GM12892 (cell line): ENCODE measurements at regions not wholly inside any gene's neighbourhood (a gene's known extent, or its start where the extent isn't known, plus 50 kb on each side); places are given as distances from the start of the nearest gene placed in this dataset.

Experiments used
- POLR2A ChIP-seq: IDR thresholded peaks from 2 replicates; pipeline ENCODE4 v1.6.1; 2011; ENCODE audit warnings: low read depth, low read length, control low read depth
- POLR2AphosphoS5 ChIP-seq: IDR thresholded peaks from 2 replicates; pipeline ENCODE4 v1.6.1; 2011; ENCODE audit warnings: low read depth, low read length, control low read depth
- TAF1 ChIP-seq: IDR thresholded peaks from 2 replicates; pipeline ENCODE4 v1.6.1; 2011; ENCODE audit warnings: low read depth, mild to moderate bottlenecking, control low read depth, low read length, borderline replicate concordance

- TF ChIP-seq POLR2A (no peak), TAF1 (no peak), POLR2AphosphoS5 (no peak)
These were observed 881.3 kb upstream of the NR2F2 start for GRCh38 chr15:95449230-95449628.
